ENCODE measurements at regions not wholly inside any gene's neighbourhood (a gene's known extent, or its start where the extent isn't known, plus 50 kb on each side); places are given as distances from the start of the nearest gene placed in this dataset.

DNA sequence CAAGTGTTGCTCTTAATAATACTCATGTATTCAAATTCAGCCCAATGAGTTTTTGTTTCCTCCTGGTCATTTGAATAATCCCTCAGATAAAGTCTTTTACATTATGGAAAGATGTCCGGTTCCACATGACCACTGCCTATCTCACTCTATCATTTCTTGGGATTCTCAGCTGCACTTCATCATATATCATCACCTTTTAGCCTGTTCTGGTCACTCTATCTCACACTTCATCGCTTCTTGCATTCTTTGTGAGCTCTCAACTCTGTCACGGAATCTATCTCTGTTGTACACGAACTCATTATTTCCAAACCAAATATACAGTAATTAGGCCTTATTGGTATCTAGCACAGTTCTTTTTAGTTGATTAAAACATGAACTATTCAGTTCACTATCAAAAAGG lies 126.9 kb upstream of the HAND2 start (continued):
- TF ChIP-seq, protein P1, sequence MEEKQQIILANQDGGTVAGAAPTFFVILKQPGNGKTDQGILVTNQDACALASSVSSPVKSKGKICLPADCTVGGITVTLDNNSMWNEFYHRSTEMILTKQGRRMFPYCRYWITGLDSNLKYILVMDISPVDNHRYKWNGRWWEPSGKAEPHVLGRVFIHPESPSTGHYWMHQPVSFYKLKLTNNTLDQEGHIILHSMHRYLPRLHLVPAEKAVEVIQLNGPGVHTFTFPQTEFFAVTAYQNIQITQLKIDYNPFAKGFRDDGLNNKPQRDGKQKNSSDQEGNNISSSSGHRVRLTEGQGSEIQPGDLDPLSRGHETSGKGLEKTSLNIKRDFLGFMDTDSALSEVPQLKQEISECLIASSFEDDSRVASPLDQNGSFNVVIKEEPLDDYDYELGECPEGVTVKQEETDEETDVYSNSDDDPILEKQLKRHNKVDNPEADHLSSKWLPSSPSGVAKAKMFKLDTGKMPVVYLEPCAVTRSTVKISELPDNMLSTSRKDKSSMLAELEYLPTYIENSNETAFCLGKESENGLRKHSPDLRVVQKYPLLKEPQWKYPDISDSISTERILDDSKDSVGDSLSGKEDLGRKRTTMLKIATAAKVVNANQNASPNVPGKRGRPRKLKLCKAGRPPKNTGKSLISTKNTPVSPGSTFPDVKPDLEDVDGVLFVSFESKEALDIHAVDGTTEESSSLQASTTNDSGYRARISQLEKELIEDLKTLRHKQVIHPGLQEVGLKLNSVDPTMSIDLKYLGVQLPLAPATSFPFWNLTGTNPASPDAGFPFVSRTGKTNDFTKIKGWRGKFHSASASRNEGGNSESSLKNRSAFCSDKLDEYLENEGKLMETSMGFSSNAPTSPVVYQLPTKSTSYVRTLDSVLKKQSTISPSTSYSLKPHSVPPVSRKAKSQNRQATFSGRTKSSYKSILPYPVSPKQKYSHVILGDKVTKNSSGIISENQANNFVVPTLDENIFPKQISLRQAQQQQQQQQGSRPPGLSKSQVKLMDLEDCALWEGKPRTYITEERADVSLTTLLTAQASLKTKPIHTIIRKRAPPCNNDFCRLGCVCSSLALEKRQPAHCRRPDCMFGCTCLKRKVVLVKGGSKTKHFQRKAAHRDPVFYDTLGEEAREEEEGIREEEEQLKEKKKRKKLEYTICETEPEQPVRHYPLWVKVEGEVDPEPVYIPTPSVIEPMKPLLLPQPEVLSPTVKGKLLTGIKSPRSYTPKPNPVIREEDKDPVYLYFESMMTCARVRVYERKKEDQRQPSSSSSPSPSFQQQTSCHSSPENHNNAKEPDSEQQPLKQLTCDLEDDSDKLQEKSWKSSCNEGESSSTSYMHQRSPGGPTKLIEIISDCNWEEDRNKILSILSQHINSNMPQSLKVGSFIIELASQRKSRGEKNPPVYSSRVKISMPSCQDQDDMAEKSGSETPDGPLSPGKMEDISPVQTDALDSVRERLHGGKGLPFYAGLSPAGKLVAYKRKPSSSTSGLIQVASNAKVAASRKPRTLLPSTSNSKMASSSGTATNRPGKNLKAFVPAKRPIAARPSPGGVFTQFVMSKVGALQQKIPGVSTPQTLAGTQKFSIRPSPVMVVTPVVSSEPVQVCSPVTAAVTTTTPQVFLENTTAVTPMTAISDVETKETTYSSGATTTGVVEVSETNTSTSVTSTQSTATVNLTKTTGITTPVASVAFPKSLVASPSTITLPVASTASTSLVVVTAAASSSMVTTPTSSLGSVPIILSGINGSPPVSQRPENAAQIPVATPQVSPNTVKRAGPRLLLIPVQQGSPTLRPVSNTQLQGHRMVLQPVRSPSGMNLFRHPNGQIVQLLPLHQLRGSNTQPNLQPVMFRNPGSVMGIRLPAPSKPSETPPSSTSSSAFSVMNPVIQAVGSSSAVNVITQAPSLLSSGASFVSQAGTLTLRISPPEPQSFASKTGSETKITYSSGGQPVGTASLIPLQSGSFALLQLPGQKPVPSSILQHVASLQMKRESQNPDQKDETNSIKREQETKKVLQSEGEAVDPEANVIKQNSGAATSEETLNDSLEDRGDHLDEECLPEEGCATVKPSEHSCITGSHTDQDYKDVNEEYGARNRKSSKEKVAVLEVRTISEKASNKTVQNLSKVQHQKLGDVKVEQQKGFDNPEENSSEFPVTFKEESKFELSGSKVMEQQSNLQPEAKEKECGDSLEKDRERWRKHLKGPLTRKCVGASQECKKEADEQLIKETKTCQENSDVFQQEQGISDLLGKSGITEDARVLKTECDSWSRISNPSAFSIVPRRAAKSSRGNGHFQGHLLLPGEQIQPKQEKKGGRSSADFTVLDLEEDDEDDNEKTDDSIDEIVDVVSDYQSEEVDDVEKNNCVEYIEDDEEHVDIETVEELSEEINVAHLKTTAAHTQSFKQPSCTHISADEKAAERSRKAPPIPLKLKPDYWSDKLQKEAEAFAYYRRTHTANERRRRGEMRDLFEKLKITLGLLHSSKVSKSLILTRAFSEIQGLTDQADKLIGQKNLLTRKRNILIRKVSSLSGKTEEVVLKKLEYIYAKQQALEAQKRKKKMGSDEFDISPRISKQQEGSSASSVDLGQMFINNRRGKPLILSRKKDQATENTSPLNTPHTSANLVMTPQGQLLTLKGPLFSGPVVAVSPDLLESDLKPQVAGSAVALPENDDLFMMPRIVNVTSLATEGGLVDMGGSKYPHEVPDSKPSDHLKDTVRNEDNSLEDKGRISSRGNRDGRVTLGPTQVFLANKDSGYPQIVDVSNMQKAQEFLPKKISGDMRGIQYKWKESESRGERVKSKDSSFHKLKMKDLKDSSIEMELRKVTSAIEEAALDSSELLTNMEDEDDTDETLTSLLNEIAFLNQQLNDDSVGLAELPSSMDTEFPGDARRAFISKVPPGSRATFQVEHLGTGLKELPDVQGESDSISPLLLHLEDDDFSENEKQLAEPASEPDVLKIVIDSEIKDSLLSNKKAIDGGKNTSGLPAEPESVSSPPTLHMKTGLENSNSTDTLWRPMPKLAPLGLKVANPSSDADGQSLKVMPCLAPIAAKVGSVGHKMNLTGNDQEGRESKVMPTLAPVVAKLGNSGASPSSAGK (IDR thresholded peaks at IDR 0.05) = no peak
- TF ChIP-seq C11orf30 (IDR thresholded peaks at IDR 0.05; ENCODE audit: low read depth) (no peak), NR3C1 (CRISPR knock-in tag; IDR thresholded peaks at IDR 0.05) (no peak), COPS2 (conservative IDR thresholded peaks at IDR 0.05) (no peak)
- TF ChIP-seq, protein P2, sequence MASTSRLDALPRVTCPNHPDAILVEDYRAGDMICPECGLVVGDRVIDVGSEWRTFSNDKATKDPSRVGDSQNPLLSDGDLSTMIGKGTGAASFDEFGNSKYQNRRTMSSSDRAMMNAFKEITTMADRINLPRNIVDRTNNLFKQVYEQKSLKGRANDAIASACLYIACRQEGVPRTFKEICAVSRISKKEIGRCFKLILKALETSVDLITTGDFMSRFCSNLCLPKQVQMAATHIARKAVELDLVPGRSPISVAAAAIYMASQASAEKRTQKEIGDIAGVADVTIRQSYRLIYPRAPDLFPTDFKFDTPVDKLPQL (IDR thresholded peaks at IDR 0.05; ENCODE audit: extremely low read depth, insufficient read length) = no peak

Data from K562 (cell line).